ENCODE measurements at regions not wholly inside any gene's neighbourhood (a gene's known extent, or its start where the extent isn't known, plus 50 kb on each side); places are given as distances from the start of the nearest gene placed in this dataset.

DNA sequence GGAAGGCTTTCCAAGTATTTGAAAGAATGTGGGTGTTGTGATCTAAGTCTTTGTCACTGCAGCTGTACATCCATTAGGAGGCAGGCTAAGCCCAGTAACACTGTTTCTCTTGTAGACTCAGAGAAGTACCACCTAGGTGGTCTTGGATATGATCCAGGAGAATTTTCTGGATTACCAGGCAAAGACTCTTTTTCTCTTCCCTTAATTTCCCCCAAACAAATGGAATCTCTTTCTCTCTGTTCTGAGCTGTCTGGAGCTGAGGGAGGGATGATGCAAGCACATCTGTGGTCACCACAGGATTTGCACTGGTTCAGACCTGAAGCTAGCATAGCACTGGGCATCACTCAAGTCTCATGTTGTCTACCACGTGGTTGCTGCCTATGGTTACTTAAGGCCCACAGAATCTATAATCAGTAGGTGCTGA, 227.6 kb downstream of the NECTIN3 start:
- TF ChIP-seq GLIS2 (tag by site-specific recombination; IDR thresholded peaks at IDR 0.05) (no peak), ZSCAN30 (tag by site-specific recombination; IDR thresholded peaks at IDR 0.05) (no peak), ZNF391 (tag by site-specific recombination; IDR thresholded peaks at IDR 0.05; ENCODE audit: borderline replicate concordance, low read depth) (no peak), ZNF404 (tag by site-specific recombination; IDR thresholded peaks at IDR 0.05) (no peak), ZNF830 (tag by site-specific recombination; IDR thresholded peaks at IDR 0.05; ENCODE audit: low read depth) (no peak), ZNF558 (tag by site-specific recombination; IDR thresholded peaks at IDR 0.05) (no peak)
- CTCF ChIA-PET, result interaction anchor here (0.7 to 0.9 kb wide), 2 partner anchors 286 to 683 kb away, joined by 3 read pairs; no protein-coding TSS in a partner anchor
- no peaks in the 10 kb centered on the region for H3K36me3 ChIP-seq (ENCODE audit: control insufficient read depth in 2 of 2, insufficient read depth in 1 of 2, low read length in 2 of 2)
- no peak overlapping the region for H3K4me3 ChIP-seq (ENCODE audit: low read depth, low read length)
- POLR2A ChIA-PET, result no interaction called here
- no peaks in the 10 kb centered on the region for H3K9me3 ChIP-seq (ENCODE audit: control insufficient read depth, insufficient read depth, low read depth, low read length)
- no peaks in the 10 kb centered on the region for H3K4me1 ChIP-seq (ENCODE audit: control insufficient read depth, insufficient read depth, low read length)
- no peak overlapping the region for H3K27ac ChIP-seq (ENCODE audit: extremely low read depth, low read depth, low read length)

DNA sequence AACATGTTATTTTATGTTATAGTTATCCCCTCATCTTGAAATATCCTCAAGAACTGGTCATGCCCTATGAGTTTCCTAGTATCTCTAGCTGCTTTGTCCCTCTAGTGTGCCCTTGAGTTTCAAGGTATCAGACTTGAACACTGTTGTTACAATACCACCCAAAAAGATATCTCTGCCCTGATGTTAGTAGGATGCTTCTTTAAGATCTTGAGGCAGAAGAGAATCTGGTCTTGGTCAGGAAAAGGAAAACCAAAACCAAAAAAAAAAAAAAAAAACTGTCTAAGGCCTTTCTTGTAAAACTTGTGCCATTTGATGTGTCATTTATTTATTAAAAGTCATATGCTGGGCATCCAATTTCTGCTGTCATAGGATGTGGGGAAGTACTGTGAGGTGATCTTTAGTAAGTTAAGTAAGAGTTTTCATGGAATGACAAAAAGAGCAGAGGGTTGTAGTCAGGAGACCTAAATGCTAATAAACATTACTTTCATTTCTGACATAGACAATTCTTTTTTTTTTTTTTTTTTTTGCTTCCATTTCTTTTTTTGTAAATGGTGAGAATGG, 229.7 kb downstream of the NECTIN3 start:
- Histone ChIP-seq H3K4me1 (ENCODE audit: control insufficient read depth, insufficient read depth, low read length) (no peaks in the 10 kb centered on the region), H3K9me3 (ENCODE audit: control insufficient read depth, insufficient read depth, low read depth, low read length) (no peaks in the 10 kb centered on the region), H3K27ac (ENCODE audit: extremely low read depth, low read depth, low read length) (no peak overlapping the region), H3K4me3 (ENCODE audit: low read depth, low read length) (no peak overlapping the region), H3K36me3 (ENCODE audit: control insufficient read depth in 2 of 2, insufficient read depth in 1 of 2, low read length in 2 of 2) (no peaks in the 10 kb centered on the region)
- TF ChIP-seq ZNF239 (tag by site-specific recombination; IDR thresholded peaks at IDR 0.05), result no peak
- no peak for TF ChIP-seq ZNF132 (tag by site-specific recombination; IDR thresholded peaks at IDR 0.05; ENCODE audit: borderline replicate concordance)
- TF ChIP-seq KLF9 (tag by site-specific recombination; IDR thresholded peaks at IDR 0.05; ENCODE audit: low read depth), result no peak
- no peak for TF ChIP-seq ZNF416 (tag by site-specific recombination; IDR thresholded peaks at IDR 0.05)
- no peak for TF ChIP-seq ZNF654 (tag by site-specific recombination; IDR thresholded peaks at IDR 0.05; ENCODE audit: low read depth)
- TF ChIP-seq ZNF571 (tag by site-specific recombination; IDR thresholded peaks at IDR 0.05), result no peak
- TF ChIP-seq, protein P1, sequence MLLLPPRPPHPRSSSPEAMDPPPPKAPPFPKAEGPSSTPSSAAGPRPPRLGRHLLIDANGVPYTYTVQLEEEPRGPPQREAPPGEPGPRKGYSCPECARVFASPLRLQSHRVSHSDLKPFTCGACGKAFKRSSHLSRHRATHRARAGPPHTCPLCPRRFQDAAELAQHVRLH (tag by site-specific recombination; IDR thresholded peaks at IDR 0.05), result no peak
- TF ChIP-seq SETDB1 (IDR thresholded peaks at IDR 0.05; ENCODE audit: insufficient read length, low read length), result no peak
- TF ChIP-seq ZNF621 (tag by site-specific recombination; IDR thresholded peaks at IDR 0.05), result no peak
- TF ChIP-seq ZNF510 (tag by site-specific recombination; IDR thresholded peaks at IDR 0.05; ENCODE audit: insufficient replicate concordance), result no peak
- TF ChIP-seq, protein P2, sequence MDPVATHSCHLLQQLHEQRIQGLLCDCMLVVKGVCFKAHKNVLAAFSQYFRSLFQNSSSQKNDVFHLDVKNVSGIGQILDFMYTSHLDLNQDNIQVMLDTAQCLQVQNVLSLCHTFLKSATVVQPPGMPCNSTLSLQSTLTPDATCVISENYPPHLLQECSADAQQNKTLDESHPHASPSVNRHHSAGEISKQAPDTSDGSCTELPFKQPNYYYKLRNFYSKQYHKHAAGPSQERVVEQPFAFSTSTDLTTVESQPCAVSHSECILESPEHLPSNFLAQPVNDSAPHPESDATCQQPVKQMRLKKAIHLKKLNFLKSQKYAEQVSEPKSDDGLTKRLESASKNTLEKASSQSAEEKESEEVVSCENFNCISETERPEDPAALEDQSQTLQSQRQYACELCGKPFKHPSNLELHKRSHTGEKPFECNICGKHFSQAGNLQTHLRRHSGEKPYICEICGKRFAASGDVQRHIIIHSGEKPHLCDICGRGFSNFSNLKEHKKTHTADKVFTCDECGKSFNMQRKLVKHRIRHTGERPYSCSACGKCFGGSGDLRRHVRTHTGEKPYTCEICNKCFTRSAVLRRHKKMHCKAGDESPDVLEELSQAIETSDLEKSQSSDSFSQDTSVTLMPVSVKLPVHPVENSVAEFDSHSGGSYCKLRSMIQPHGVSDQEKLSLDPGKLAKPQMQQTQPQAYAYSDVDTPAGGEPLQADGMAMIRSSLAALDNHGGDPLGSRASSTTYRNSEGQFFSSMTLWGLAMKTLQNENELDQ (tag by site-specific recombination; IDR thresholded peaks at IDR 0.05; ENCODE audit: low read depth), result no peak
- TF ChIP-seq MEIS1 (CRISPR knock-in tag; IDR thresholded peaks at IDR 0.05; ENCODE audit: borderline replicate concordance), result no peak
- TF ChIP-seq ZNF843 (tag by site-specific recombination; IDR thresholded peaks at IDR 0.05), result no peak
- TF ChIP-seq, protein P3, sequence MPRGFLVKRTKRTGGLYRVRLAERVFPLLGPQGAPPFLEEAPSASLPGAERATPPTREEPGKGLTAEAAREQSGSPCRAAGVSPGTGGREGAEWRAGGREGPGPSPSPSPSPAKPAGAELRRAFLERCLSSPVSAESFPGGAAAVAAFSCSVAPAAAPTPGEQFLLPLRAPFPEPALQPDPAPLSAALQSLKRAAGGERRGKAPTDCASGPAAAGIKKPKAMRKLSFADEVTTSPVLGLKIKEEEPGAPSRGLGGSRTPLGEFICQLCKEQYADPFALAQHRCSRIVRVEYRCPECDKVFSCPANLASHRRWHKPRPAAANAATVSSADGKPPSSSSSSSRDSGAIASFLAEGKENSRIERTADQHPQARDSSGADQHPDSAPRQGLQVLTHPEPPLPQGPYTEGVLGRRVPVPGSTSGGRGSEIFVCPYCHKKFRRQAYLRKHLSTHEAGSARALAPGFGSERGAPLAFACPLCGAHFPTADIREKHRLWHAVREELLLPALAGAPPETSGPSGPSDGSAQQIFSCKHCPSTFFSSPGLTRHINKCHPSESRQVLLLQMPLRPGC (tag by site-specific recombination; IDR thresholded peaks at IDR 0.05), result no peak
- no peak for TF ChIP-seq ZNF530 (tag by site-specific recombination; IDR thresholded peaks at IDR 0.05; ENCODE audit: low read depth)
- ChIA-PET CTCF (interaction anchor here (0.7 kb wide), 1 partner anchor 29 kb away, joined by 8 read pairs; no protein-coding TSS in a partner anchor), POLR2A (no interaction called here)

Data from HEK293 (cell line).